ENCODE measurements at regions not wholly inside any gene's neighbourhood (a gene's known extent, or its start where the extent isn't known, plus 50 kb on each side); places are given as distances from the start of the nearest gene placed in this dataset.

DNA sequence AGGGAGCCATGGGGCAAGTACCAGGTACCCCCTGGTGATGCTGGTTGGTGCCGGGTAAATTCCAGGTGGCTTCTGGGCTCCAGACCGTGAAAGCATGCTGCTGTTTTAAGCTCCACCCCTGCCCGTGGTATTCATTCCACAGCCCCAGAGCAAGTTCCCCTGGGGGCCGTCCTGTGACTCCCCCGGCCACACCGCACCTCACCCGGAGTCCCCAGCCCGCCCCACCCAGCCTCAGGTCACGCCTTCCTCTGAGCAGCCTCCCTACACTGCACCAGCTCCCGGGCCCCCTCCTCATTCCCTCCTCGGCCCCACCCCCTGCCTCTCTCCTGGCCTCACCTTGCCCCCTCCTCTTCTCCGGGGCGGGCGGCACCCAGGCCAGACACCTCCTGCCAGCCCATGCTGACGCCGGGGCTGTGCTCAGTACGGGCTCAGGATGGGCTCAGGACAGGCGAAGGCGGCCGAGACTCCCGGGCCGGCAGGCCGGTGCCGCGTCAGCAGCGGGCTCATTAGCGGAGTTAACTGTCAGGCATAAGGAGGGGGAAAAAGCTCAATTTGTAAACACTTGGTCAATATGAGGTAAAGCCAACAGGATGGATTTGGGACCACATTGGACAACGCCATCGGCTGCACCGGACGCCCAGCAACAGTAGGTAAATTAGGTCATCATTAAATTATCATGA lies 127.4 kb downstream of the FAM53A start:
- TF ChIP-seq POLR2A (IDR thresholded peaks at IDR 0.05): no peak
- no peak for TF ChIP-seq CTCF (IDR thresholded peaks at IDR 0.05 in 8 of 11, conservative IDR thresholded peaks at IDR 0.05 in 3 of 11)
- TF ChIP-seq POLR2AphosphoS5 (IDR thresholded peaks at IDR 0.05): no peak
- 18 to 31% (median 26%) methylated on average over 25 to 31 of the region's 31 CpGs for WGBS, 5 donors
- H3K27me3 ChIP-seq (replicated peaks in 1 of 7): peaks cover 0 to 91% (median 18%) of the 10 kb centered on the region in 7 donors
- no peak for DNase-seq
- H3K4me3 ChIP-seq: no peak overlapping the region
- no peak overlapping the region for H3K27ac ChIP-seq
- no peaks in the 10 kb centered on the region for H3K36me3 ChIP-seq
- H3K4me1 ChIP-seq: peaks cover 0 to 7% (median 0%) of the 10 kb centered on the region in 6 donors
- intact Hi-C loops (cut with DNase I; ENCODE audit: low total_unique reads): no loop called here
- no peaks in the 10 kb centered on the region for H3K9me3 ChIP-seq

GRCh38 chr4:1554876-1555265 lies 129.2 kb downstream of the FAM53A start:
- intact Hi-C loops (cut with DNase I; ENCODE audit: low total_unique reads): no loop called here
- H3K36me3 ChIP-seq: no peaks in the 10 kb centered on the region
- peaks cover 0 to 7% (median 0%) of the 10 kb centered on the region in 6 donors for H3K4me1 ChIP-seq
- no peak overlapping the region for H3K4me3 ChIP-seq
- 78 to 91% (median 89%) methylated on average over 8 to 16 of the region's 16 CpGs for WGBS, 5 donors
- DNase-seq: no peak
- no peak for TF ChIP-seq POLR2A (IDR thresholded peaks at IDR 0.05)
- TF ChIP-seq POLR2AphosphoS5 (IDR thresholded peaks at IDR 0.05): no peak
- TF ChIP-seq CTCF (IDR thresholded peaks at IDR 0.05 in 8 of 11, conservative IDR thresholded peaks at IDR 0.05 in 3 of 11): no peak
- H3K27ac ChIP-seq: no peak overlapping the region
- H3K27me3 ChIP-seq (replicated peaks in 1 of 7): peaks cover 0 to 91% (median 18%) of the 10 kb centered on the region in 7 donors
- no peaks in the 10 kb centered on the region for H3K9me3 ChIP-seq

GRCh38 chr4:1554246-1554875 lies 129.8 kb downstream of the FAM53A start:
- Histone ChIP-seq H3K27ac (no peak overlapping the region), H3K27me3 (replicated peaks in 1 of 7) (peaks cover 0 to 90% (median 18%) of the 10 kb centered on the region in 7 donors), H3K4me3 (no peak overlapping the region), H3K36me3 (no peaks in the 10 kb centered on the region), H3K4me1 (peaks cover 0 to 7% (median 0%) of the 10 kb centered on the region in 6 donors), H3K9me3 (no peaks in the 10 kb centered on the region)
- TF ChIP-seq POLR2A (IDR thresholded peaks at IDR 0.05): no peak
- TF ChIP-seq CTCF (IDR thresholded peaks at IDR 0.05 in 8 of 11, conservative IDR thresholded peaks at IDR 0.05 in 3 of 11): no peak
- TF ChIP-seq POLR2AphosphoS5 (IDR thresholded peaks at IDR 0.05): no peak
- intact Hi-C loops (cut with DNase I; ENCODE audit: low total_unique reads): no loop called here
- WGBS, 5 donors: 72 to 84% (median 81%) methylated on average over 22 to 26 of the region's 26 CpGs
- no peak for DNase-seq

DNA sequence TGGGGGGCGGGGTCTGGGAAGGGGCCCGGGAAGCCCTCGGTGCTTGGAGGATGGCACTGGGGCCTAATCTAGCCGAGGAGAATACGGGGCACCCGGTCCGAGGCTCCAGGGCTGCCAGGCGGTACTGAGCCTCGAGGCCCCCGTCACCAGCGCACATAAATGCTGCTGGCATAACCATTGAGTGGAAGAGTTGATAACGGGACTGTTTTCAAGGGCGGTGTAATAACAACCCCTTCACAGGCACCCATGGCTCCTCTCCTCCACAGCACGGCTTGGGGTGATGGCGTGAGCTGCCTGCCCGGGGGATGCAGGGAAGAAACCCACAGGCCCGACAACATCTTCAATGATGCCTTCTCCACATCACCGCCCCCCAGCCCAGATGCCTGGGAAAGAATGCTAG lies 130.7 kb downstream of the FAM53A start:
- Histone ChIP-seq H3K9me3 (no peaks in the 10 kb centered on the region), H3K36me3 (no peaks in the 10 kb centered on the region), H3K27ac (no peak overlapping the region), H3K4me3 (no peak overlapping the region), H3K4me1 (peaks cover 0 to 16% (median 9%) of the 10 kb centered on the region in 6 donors), H3K27me3 (replicated peaks in 1 of 7) (peaks cover 0 to 92% (median 18%) of the 10 kb centered on the region in 7 donors)
- DNase-seq: no peak
- TF ChIP-seq POLR2AphosphoS5 (IDR thresholded peaks at IDR 0.05): no peak
- no peak for TF ChIP-seq CTCF (IDR thresholded peaks at IDR 0.05 in 8 of 11, conservative IDR thresholded peaks at IDR 0.05 in 3 of 11)
- TF ChIP-seq POLR2A (IDR thresholded peaks at IDR 0.05): no peak
- intact Hi-C loops (cut with DNase I; ENCODE audit: low total_unique reads): no loop called here
- 78 to 84% (median 82%) methylated on average over 16 to 18 of the region's 18 CpGs for WGBS, 5 donors
